Retinal pigment epithelial cell (primary cell): ENCODE measurements at regions not wholly inside any gene's neighbourhood (a gene's known extent, or its start where the extent isn't known, plus 50 kb on each side); places are given as distances from the start of the nearest gene placed in this dataset.

Experiments used
- DNase-seq: peaks from one replicate; pipeline ENCODE4 v3.0.0-alpha.2; 2010; ENCODE audit warnings: low read depth
- H3K4me3 ChIP-seq: 2 replicates; pipeline ENCODE4 v1.5.1; 2011; ENCODE audit warnings: mild to moderate bottlenecking, low read length, control low read depth, moderate library complexity
- CTCF ChIP-seq: conservative IDR thresholded peaks from 2 replicates; pipeline ENCODE4 v1.5.1; 2011; ENCODE audit warnings: low read depth, low read length, control low read depth, inconsistent platforms

- no peak for DNase-seq
- no peak overlapping the region for H3K4me3 ChIP-seq
- no peak for TF ChIP-seq CTCF
Measured at GRCh38 chr5:111973961-111974360, 217.0 kb upstream of the NREP start.

- TF ChIP-seq CTCF: no peak
- no peak for DNase-seq
- H3K4me3 ChIP-seq: no peak overlapping the region
Measured at GRCh38 chr5:111972548-111972947, 215.6 kb upstream of the NREP start.

GRCh38 chr5:111972080-111972479 is 215.1 kb upstream of the NREP start:
- H3K4me3 ChIP-seq: no peak overlapping the region
- no peak for DNase-seq
- TF ChIP-seq CTCF: no peak

- no peak for DNase-seq
- H3K4me3 ChIP-seq: no peak overlapping the region
- TF ChIP-seq CTCF: no peak
Measured at GRCh38 chr5:111968459-111968858, 211.5 kb upstream of the NREP start.

GRCh38 chr5:111967463-111967862 is 210.5 kb upstream of the NREP start:
- no peak for TF ChIP-seq CTCF
- H3K4me3 ChIP-seq: no peak overlapping the region
- DNase-seq: no peak

- DNase-seq: no peak
- no peak for TF ChIP-seq CTCF
- H3K4me3 ChIP-seq: no peak overlapping the region
Measured at GRCh38 chr5:111966290-111966689, 209.3 kb upstream of the NREP start.

- DNase-seq: no peak
- no peak for TF ChIP-seq CTCF
- no peak overlapping the region for H3K4me3 ChIP-seq
Measured at GRCh38 chr5:111963555-111963954, 206.6 kb upstream of the NREP start.
